Left ventricle myocardium inferior (tissue), 1 donor: ENCODE measurements at regions not wholly inside any gene's neighbourhood (a gene's known extent, or its start where the extent isn't known, plus 50 kb on each side); places are given as distances from the start of the nearest gene placed in this dataset.

Experiments used
- DNase-seq: peaks from one replicate; pipeline ENCODE4 v3.0.0-alpha.2; 2020
- H3K27ac ChIP-seq: fragments of 200-600 bp; replicated peaks from 2 replicates; pipeline ENCODE4 v1.8.0; 2021
- H3K27me3 ChIP-seq: fragments of 200-600 bp; 2 replicates; pipeline ENCODE4 v1.8.0; 2021; ENCODE audit warnings: low read depth
- H3K36me3 ChIP-seq: fragments of 200-600 bp; 2 replicates; pipeline ENCODE4 v1.8.0; 2021
- H3K4me1 ChIP-seq: fragments of 200-600 bp; 2 replicates; pipeline ENCODE4 v1.8.0; 2021
- H3K4me3 ChIP-seq: fragments of 200-600 bp; 2 replicates; pipeline ENCODE4 v1.8.0; 2021; ENCODE audit warnings: mild to moderate bottlenecking, moderate library complexity
- H3K9me3 ChIP-seq: fragments of 200-600 bp; replicated peaks from 2 replicates; pipeline ENCODE4 v1.8.0; 2021
- CTCF ChIP-seq: fragments of 200-600 bp; IDR thresholded peaks from 2 replicates; pipeline ENCODE4 v1.8.0; 2021; ENCODE audit warnings: antibody characterized with exemption, mild to moderate bottlenecking, borderline replicate concordance
- intact Hi-C: fragments of 100-400 bp; cut with micrococcal nuclease; formaldehyde crosslinking; loops from one replicate; pipeline ENCODE4 v1.11.0; 2022
- donor health status: DM: no; HTN: yes; CAD: no; lungs with severe emphysema.

DNA sequence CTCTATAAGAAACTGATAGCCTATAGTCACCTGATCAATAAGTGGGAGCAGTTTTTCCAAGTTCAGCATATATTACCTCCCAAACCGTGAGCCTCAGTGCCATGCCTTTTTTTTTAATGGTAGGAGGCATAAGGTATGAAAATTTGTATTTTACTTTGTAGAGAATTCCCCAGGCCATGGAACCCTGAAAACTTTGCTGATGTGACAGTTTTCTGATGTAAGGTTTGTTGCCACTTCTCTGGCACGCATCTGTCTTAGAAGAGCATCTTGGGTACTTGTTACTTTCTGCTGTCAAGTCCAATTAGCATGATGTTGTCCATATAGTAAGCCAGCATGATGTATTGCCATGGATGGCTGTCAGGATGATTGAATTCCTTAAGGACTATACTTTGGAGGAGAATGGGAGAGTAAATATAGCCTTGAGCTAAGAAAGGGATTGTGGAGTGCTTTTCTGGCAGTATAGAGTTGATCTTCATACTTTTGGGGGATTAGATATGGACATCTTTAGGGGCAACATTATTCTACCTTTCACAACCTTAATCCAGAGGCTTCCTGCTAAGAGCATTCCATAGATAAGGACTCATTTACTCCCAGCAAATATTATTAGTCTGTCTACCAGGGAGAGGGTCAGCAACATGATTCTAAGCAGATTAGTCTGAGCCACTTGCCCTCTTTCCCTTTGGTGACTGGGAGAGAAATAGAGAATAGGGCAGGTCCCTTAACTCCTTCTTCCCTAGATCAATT lies 389.6 kb downstream of the YTHDC2 start:
- no peaks in the 10 kb centered on the region for H3K4me1 ChIP-seq
- no peak for DNase-seq
- no peaks in the 10 kb centered on the region for H3K36me3 ChIP-seq
- peaks cover 20% of the 10 kb centered on the region for H3K27me3 ChIP-seq
- H3K4me3 ChIP-seq: no peak overlapping the region
- no peaks in the 10 kb centered on the region for H3K9me3 ChIP-seq
- intact Hi-C loops: no loop called here
- no peak overlapping the region for H3K27ac ChIP-seq
- no peak for TF ChIP-seq CTCF

DNA sequence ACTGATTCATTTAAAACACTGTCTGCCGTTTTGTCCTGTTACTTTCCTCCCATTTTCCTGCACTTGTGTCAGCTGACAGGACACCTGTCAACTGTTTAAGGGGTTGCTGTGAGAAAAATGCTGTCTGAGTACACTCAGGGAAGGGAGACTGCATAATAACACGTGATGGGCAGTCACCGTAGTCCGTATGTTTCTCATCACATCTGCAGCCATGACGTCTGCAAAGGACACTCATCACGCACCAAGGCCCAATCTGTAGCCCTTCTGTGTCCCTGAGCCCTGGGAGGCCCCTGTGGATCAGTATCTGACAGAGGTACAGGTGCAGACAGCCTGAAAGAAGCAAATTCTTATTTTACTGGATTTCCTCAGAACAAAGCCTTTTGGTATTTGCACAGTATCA lies 396.3 kb downstream of the YTHDC2 start:
- Histone ChIP-seq H3K4me1 (no peaks in the 10 kb centered on the region), H3K9me3 (no peaks in the 10 kb centered on the region), H3K27me3 (peaks cover 14% of the 10 kb centered on the region), H3K27ac (no peak overlapping the region), H3K36me3 (no peaks in the 10 kb centered on the region), H3K4me3 (no peak overlapping the region)
- no peak for TF ChIP-seq CTCF
- DNase-seq: no peak
- intact Hi-C loops: no loop called here

DNA sequence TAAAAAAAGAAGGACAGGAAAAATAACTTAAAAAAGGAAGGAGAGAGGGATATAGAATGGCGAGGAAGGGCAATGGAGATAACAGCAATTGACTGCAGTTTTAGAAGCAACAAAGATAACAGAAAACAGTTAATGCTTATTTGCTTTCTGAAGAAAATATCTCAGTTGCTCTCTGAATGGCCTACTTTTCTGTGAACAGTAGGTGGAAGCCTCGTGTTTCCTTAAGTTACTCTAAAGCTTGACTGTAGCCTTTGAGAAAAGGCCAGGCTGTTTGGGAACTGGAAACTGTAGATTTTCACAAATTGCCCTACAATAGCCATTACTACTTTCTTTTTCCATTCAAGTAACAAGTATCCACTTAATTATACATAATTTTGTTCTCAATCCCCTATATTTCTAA lies 404.5 kb downstream of the YTHDC2 start:
- H3K4me1 ChIP-seq: no peaks in the 10 kb centered on the region
- intact Hi-C loops: no loop called here
- H3K27ac ChIP-seq: no peak overlapping the region
- no peaks in the 10 kb centered on the region for H3K9me3 ChIP-seq
- H3K27me3 ChIP-seq: no peaks in the 10 kb centered on the region
- TF ChIP-seq CTCF: no peak
- no peaks in the 10 kb centered on the region for H3K36me3 ChIP-seq
- no peak overlapping the region for H3K4me3 ChIP-seq
- no peak for DNase-seq

GRCh38 chr5:113922343-113922742 lies 408.8 kb downstream of the YTHDC2 start:
- Histone ChIP-seq H3K4me3 (no peak overlapping the region), H3K27ac (no peak overlapping the region), H3K4me1 (no peaks in the 10 kb centered on the region), H3K9me3 (no peaks in the 10 kb centered on the region), H3K27me3 (peaks cover 3% of the 10 kb centered on the region), H3K36me3 (no peaks in the 10 kb centered on the region)
- no peak for TF ChIP-seq CTCF
- intact Hi-C loops: no loop called here
- DNase-seq: no peak

DNA sequence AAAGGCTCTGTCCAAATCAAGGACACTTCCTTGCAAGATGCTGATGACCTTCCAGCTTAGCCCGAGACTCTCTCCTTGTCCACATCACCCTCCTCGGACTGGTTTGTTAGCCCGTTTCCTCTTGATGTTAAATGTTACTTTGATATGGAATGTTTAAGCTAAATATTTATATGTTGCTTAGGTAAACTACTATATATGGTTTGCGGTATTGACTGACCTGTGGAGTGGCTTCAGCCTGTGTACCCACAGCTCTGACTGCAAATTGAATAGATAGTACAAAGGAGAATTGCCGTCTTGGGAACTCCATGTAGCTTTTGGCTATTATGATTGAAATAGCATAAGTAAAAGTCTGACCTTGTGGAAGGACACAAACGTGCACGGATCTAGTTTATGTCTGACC lies 422.0 kb downstream of the YTHDC2 start:
- DNase-seq: no peak
- Histone ChIP-seq H3K4me1 (no peaks in the 10 kb centered on the region), H3K4me3 (no peak overlapping the region), H3K27ac (no peak overlapping the region), H3K9me3 (no peaks in the 10 kb centered on the region), H3K27me3 (no peaks in the 10 kb centered on the region), H3K36me3 (no peaks in the 10 kb centered on the region)
- TF ChIP-seq CTCF: no peak
- intact Hi-C loops: no loop called here
